HG03469 (cell line): ENCODE measurements at regions not wholly inside any gene's neighbourhood (a gene's known extent, or its start where the extent isn't known, plus 50 kb on each side); places are given as distances from the start of the nearest gene placed in this dataset.

Experiments used
- ATAC-seq: cut with Tn5 transposase; IDR thresholded peaks from one replicate; pipeline ENCODE4 v1.9.1; 2021; ENCODE audit warnings: mild to moderate bottlenecking, moderate library complexity, moderate number of reproducible peaks; ENCODE audit not compliant: unreplicated experiment

GRCh38 chr18:78645216-78645615 is 334.4 kb upstream of the SALL3 start:
- no peak for ATAC-seq

DNA sequence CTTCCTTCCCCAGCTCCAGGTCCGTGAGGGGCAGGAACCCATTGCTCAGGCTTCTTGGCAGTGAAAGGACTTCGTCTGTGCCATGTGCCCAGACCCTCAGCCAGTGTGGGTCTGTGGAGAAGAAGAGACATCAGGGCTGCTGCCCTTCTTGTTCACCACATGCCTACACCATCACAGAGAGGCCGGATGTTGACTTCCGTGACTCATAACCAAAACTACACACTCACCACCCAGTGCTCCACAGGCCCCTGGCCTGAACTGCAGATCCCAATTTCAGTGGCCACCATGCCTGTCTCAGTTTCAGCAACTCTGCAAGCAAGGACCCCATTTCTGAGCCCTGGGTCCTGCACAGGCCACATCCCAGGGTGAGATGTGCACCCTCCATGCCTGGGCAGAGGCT is 332.6 kb upstream of the SALL3 start:
- no peak for ATAC-seq

GRCh38 chr18:78649421-78649820 is 330.2 kb upstream of the SALL3 start:
- ATAC-seq, result no peak

DNA sequence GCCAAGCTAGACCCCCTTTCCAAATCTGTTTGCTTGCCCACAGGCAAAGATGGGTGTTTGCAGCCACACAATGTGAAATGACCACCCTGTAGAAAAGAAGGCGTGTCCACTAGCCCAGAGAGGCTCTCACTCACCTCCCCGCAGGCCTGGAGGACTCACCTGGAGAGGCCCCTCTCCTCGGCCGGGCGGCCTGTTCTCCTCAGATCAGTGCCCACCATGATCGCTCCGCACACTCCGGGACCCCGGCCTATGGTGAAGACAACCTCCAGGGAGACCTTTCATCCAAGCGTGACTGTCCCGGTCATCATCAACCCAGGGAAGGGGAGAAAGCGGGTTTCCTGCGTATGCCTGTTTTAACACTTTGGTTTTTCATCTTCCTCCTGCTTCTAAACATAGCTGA is 328.7 kb upstream of the SALL3 start:
- ATAC-seq, result no peak

GRCh38 chr18:78652001-78652545 is 327.5 kb upstream of the SALL3 start:
- ATAC-seq, result no peak

DNA sequence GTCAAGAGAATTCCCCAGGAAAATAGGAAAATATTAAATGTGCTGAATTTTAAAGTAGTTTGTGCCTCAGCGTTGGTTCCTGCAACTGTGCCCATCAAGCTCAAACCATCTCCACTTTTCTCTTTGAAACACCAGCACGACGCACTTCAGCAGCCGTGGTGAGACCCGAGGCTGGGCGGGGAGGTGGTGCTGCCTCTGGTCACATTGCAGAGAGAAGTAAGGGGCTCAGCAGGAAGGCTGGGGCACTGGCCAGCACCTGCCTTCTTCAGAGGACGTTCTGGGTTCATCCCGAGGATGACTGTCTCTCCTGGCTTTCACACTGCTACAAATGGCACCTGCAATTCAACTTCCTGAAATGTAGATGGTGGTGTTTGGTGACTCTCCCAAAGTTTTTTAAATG is 323.7 kb upstream of the SALL3 start:
- no peak for ATAC-seq

DNA sequence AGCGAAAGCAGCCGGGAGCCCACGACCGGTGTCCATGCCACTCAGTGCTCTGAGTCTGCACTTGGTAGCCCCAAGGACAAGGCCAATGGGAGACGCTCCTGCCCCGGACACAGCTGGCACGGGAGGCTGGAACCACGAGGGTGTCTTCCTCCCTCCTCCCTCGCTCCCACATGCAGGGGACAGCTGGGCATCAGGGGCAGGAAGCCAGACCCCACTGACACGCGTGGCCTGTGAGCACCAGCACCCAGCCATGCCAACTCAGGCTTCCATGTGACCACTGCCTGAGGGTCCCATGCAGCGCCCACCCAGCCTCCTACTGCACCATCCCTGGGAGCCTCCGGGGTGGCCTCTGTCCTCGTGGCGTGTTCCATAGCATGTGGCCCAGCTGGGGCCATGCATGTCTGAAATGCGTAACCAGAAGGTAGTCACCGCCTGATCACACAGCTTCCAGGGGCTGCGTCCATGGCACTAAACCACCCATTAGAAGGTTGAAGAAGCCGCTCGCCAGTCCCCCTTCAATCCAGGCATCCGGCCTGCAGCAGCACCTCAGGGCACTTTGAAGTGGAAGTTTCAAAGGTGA is 323.2 kb upstream of the SALL3 start:
- no peak for ATAC-seq

DNA sequence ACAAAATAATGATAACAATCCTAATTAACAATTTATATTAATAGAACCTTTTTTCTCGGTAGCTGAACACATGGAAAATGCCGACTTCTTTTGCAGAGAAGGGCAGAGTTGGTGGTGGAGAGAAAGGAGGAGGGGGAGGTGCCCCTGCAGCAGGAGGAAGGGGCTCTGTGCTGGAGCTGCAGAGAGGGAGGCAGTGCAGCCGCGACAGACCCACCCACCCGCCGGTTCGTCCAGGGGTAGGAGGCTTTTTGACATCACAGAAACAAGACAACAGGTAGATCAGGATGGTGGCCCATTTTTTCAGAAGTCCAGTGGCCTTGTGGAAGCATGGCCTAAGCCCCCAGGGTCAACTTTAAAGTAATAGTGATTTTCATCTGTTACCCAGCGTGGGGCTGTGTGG is 321.1 kb upstream of the SALL3 start:
- no peak for ATAC-seq

DNA sequence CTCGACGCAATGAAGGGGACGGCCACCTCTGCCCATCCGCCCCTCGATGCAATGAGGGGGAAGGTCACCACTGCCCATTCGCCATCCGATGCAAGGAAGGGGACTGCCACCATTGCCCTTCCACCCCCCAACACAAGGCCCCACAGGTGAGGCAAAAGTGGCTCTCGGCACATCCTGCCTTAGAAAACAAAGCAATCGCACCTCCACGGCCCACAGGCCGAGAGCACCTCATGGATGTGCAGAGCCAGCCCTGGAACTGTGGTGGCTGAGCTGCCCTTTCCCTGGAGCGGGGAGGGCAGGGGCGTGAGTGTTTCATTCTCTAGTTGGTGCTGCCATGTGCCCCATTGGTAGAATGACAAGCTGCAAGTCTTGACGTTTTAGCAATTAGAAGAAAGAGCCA is 320.6 kb upstream of the SALL3 start:
- no peak for ATAC-seq

DNA sequence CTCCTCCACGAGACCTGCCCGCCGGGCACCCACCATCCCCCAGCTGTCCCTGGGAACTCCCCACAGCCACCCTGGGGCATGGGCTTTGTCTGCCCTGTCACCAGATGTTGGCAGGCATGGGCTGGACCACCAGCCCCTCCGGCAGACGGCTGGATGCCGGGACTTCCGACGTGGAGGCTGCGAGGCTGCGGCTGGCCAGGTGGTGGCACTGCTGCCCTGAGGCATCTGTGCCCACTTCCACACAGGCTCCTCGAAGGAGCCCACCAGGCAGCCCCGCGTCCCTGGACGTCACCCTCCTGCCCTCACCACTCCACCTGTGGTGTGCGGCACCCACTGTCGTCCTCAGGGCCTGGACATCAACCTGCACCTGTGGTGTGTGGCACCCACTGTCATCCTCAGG is 319.9 kb upstream of the SALL3 start:
- ATAC-seq, result no peak

GRCh38 chr18:78660311-78660710 is 319.3 kb upstream of the SALL3 start:
- no peak for ATAC-seq

DNA sequence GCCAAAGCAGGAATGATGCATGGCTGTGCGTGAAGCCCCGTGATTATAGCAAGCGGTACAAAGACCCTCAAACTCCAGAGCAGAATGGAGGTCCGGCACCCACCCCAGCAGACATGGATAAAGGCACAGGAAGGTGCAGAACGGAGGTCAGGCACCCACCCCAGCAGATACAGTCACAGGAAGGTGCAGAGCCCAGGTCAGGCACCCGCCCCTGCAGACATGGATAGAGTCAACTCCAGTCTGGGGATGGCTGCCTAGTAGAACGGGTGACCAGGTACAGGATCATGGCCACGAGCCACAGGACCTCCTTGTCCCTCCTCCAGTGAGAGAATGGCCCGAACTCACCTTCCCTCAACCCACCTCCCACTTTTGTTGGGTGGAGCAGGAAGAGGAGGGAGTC is 318.3 kb upstream of the SALL3 start:
- ATAC-seq, result no peak

- ATAC-seq, result no peak
These were observed 316.7 kb upstream of the SALL3 start for GRCh38 chr18:78662879-78663278.

DNA sequence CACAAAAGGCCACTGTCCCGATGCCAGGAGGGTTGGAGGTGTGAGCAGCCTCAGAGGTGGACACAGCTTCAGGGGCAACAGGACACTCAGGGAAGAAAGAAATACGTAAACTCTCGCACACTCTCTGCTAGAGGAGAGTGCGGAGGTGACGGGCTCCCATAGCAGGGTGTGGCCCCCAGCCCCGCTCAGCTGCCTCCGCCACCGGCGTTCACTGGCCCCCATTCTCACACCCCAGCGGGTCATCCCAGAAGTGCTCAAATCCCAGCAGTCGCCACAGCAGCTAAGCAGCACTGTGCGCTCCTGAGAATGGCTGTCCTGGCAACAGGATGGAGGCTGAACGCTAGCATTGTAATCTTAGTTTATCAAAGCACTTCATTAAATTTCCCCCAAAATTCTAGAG is 315.6 kb upstream of the SALL3 start:
- no peak for ATAC-seq

GRCh38 chr18:78664848-78665247 is 314.8 kb upstream of the SALL3 start:
- ATAC-seq, result no peak

DNA sequence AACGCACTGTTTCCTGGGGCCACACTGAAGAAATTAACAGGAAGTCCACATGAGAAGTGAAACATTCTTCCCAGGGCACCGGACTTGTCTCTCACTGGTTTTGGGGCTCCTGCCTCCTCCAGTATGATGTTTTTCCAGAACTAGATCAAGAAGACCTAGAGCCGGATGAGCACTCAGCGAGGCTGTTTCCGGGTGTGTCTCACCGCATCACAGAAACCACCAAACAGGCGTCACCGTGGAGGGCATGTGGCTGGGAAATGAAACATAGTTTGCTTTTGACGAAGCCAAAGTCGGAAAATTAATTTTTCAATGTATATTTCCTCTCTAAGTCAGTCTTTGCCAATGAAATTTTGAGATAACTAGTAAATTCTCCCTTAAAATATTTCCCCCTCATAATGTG is 314.0 kb upstream of the SALL3 start:
- ATAC-seq, result no peak

- ATAC-seq, result no peak
These were observed 312.8 kb upstream of the SALL3 start for GRCh38 chr18:78666666-78667335.

- no peak for ATAC-seq
These were observed 308.7 kb upstream of the SALL3 start for GRCh38 chr18:78670778-78671391.

DNA sequence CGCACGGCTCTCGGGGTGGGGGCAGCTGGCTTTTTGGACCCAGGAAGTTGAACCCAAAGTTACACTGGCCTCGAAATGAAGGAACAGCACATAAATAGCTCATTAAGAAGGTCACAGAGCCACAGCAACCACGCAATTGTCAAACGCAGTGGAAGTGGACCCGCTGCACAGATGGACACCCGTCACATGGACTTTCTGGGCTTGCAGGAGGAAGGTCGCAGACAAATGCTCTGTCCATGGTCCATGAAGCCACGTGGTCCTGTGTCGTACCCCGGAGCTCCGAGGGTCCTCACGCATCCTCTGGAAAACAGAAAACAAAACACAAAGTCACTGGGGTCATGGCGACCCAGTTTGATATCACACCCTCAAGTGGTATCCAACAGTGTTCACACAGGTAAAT is 308.1 kb upstream of the SALL3 start:
- ATAC-seq, result no peak

DNA sequence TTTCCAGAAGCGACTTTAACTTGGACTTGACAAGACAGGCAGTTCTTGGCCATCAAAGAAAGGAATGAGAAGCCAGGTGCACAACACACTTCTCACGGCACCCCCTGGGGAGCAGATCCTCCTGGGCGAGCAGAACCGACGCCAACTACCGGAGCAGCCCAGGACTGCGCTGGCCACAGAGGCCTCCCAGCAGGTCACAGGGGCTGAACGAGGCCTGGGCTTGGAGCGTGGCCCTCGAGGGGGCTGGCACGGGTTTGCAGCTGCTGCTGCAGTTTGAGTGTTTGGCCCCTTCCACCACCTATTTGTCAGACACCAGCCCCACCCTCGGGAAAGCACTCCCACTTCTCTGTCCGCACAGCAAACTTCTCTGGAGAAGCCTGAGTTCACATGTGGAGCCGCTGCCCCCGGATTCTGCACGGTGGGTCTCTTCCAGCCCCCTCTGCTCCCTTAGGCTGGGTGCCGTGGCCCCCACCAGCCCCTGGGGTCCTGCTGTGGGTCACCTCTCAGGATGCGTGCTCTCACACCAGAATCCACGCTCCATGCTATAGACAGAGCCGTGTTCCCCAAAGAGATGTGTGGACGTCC is 306.7 kb upstream of the SALL3 start:
- ATAC-seq, result no peak

DNA sequence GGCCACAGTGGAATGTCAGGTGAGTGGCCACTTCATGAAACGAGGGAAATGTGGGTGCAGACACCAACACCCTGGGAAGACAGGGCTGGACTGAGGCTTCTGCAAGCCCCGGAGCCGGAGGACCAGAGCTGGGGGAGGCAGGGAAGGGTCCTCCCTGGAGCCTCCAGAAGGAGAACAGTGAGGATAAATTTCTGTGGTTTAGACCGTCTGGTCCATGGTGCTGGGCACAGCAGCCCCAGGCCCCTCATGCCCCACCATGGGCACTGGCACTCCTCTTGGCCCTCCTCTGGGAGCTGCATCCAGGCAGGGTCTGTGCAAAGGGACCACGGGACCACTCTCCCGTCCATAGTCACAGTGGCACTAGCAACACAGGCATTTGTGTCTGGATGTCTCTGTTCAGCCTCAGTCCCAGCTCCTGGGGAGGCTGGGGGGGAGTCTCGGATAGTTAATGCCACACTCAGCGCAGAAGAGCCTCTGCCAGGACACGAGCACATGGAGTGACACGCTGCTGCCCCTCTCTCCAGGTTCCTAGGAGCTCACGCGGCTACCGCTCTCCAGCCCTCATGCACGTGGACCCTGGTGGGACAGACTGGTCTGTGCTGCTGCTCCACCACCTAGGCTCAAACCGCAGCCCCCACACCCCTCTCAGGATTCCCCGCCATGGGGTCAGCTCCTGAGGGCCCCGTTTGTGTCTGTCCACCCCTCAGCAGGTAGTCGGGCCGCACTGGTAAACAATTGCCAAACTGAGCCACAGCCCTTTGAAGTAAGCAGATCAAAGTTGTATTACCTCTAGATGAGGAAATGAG is 305.9 kb upstream of the SALL3 start:
- no peak for ATAC-seq
